Stimulated activated CD4-positive, alpha-beta T cell treated with anti-CD3 and anti-CD28 coated beads, Interleukin-2, amount 100 ng/mL, for 48 hours (primary cell): ENCODE measurements at regions not wholly inside any gene's neighbourhood (a gene's known extent, or its start where the extent isn't known, plus 50 kb on each side); places are given as distances from the start of the nearest gene placed in this dataset.

Source experiments
- DNase-seq, 2 donors: peaks; one replicate each; pipeline ENCODE4 v3.0.0-alpha.2; 2020

DNA sequence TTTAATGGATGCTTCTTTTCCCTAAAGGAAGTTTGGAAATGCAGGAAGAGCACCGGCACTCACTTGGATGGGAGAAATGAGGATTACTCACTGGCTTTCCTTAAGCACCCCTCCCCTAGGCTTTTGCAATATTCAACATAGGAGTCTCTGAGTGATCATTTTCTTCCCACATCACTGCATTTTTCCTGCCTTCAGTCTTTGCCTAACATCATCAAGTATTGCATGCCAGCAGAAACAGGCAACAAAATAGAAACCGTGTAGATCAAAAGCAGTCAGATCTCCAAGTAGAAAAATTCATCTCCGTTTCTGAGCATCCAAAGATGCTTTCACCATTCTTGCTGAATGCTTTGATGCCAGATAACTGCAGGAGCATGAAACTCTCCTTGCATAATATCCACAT lies 119.9 kb downstream of the ADCYAP1R1 start:
- no peak for DNase-seq

DNA sequence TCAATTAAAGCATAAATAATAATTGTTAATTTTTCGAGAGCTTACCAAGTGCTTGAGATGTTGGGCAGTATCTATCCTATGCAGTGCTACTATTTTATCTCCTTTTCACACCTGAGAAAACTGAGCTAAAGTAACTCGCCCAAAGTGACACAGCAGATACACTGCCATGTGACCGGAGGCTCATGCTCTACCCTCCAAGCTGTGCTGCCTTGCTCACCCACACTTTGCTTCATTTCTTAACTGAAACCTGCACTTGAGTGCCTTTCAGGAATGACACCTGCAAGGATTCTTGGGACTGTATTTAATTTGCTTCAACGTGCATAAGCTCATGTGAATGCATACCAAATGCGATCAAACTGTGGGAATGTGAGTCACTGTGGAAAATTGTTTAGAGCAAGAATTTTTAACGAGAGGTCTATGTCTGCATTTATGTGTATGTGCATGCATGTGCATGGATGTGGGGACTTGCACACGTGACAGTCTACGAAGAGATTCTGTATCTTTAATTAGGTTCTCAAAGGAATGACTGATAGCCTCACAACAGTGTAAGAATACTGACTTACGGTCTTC lies 119.2 kb downstream of the ADCYAP1R1 start:
- no peak for DNase-seq
